Body of pancreas (tissue), 4 donors: ENCODE measurements at regions not wholly inside any gene's neighbourhood (a gene's known extent, or its start where the extent isn't known, plus 50 kb on each side); places are given as distances from the start of the nearest gene placed in this dataset.

Source experiments
- ATAC-seq: fragments of 150-250 bp; one replicate; pipeline ENCODE4 v1.9.1; 2016
- DNase-seq, 4 donors: peaks; one replicate each; pipeline ENCODE4 v3.0.0-alpha.2; 2019
- H3K27ac ChIP-seq, 4 donors: fragments of 200-600 bp; sonication (generic); 1 replicate in 3 of 4; 2 replicates in 1 of 4; pipeline versions ENCODE4 v1.5.1 to v1.6.1; 2016 to 2019; ENCODE audit warnings: mild to moderate bottlenecking in 1 of 4, mixed read lengths in 1 of 4, moderate library complexity in 1 of 4
- H3K27me3 ChIP-seq, 2 donors: fragments of 200-600 bp; sonication (generic); one replicate each; pipeline ENCODE4 v1.6.0; 2016; ENCODE audit warnings: mild to moderate bottlenecking in 1 of 2
- H3K36me3 ChIP-seq, 2 donors: fragments of 200-600 bp; sonication (generic); replicated peaks in 1 of 2; 2 replicates each; pipeline ENCODE4 v1.5.1; 2016; ENCODE audit warnings: low read depth in 2 of 2; ENCODE audit not compliant: insufficient read depth in 1 of 2
- H3K4me1 ChIP-seq: fragments of 200-600 bp; sonication (generic); one replicate; pipeline ENCODE4 v1.6.0; 2016
- H3K4me3 ChIP-seq, 2 donors: fragments of 200-600 bp; sonication (generic); 1 replicate in 1 of 2; 2 replicates in 1 of 2; pipeline ENCODE4 v1.5.1; 2016 to 2019
- H3K9me3 ChIP-seq, 3 donors: fragments of 200-600 bp; sonication (generic); 1 replicate in 2 of 3; 2 replicates in 1 of 3; pipeline ENCODE4 v1.5.1; 2016
- CTCF ChIP-seq, 7 experiments: fragments of 450-650 bp in 4 of 7; fragments of 200-600 bp in 3 of 7; sonication (generic) in 3 of 7; IDR thresholded peaks; one replicate each; pipeline ENCODE4 v1.5.1; 2016 to 2019; ENCODE audit warnings: antibody characterized with exemption in 7 of 7
- POLR2A ChIP-seq, 3 donors: fragments of 450-650 bp; IDR thresholded peaks; one replicate each; pipeline ENCODE4 v1.6.1; 2016; ENCODE audit warnings: antibody characterized with exemption in 3 of 3, mild to moderate bottlenecking in 2 of 3
- WGBS, 2 donors: methylation state at CpG; one replicate each; pipeline ENCODE4 v1.1.5; 2017; 5-methylcytosine and 5-hydroxymethylcytosine counted together
- intact Hi-C: fragments of 100-400 bp; cut with DNase I; formaldehyde crosslinking; loops from one replicate; pipeline ENCODE4 v1.15.1; 2023

GRCh38 chr17:77581480-77581879 lies 377.0 kb upstream of the TNRC6C start:
- 60 to 63% methylated on average over 2 of the region's 2 CpGs for WGBS, 2 donors
- ATAC-seq (no peak), DNase-seq (no peak)
- H3K9me3 ChIP-seq, result no peaks in the 10 kb centered on the region
- intact Hi-C loops, result no loop called here
- TF ChIP-seq POLR2A (IDR thresholded peaks at IDR 0.05) (no peak), CTCF (IDR thresholded peaks at IDR 0.05) (no peak)
- H3K27ac ChIP-seq, result no peak overlapping the region
- no peaks in the 10 kb centered on the region for H3K4me1 ChIP-seq
- H3K27me3 ChIP-seq, result no peaks in the 10 kb centered on the region
- no peak overlapping the region for H3K4me3 ChIP-seq
- H3K36me3 ChIP-seq, result no peaks in the 10 kb centered on the region

DNA sequence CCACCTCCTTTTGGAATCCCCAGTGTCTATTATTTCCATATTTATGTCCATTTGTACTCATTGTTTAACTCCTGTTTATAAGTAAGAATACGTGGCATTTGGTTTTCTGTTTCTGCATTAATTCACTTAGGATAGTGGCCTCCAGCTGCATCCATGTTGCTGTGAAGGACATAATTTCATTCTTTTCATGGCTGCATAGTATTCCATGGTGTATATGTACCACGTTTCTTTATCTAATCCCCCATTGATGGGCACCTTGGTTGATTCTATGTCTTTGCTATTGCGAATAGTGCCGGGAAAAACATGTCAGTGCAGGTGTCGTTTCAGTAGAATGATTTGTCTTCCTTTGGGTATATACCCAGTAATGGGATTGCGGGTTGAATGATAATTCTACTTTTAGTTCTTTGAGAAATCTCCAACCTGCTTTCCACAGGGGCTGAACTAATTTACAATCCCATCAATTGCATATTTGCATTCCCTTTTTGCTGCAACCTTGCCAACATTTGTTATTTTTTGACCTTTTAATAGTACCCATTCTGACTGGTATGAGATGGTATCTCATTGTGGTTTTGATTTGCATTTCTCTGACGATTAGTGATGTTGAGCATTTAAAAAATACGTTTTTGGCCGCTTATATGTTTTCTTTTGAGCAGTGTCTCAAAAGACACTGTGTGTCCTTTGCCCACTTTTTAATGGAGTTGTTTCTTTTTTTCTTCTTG lies 373.2 kb upstream of the TNRC6C start:
- 60 to 61% methylated on average over 9 of the region's 9 CpGs for WGBS, 2 donors
- H3K36me3 ChIP-seq, result no peaks in the 10 kb centered on the region
- intact Hi-C loops, result no loop called here
- H3K9me3 ChIP-seq, result no peaks in the 10 kb centered on the region
- DNase-seq (no peak), ATAC-seq (no peak)
- no peak for TF ChIP-seq POLR2A (IDR thresholded peaks at IDR 0.05)
- no peak for TF ChIP-seq CTCF (IDR thresholded peaks at IDR 0.05)
- H3K27ac ChIP-seq, result no peak overlapping the region
- H3K27me3 ChIP-seq, result no peaks in the 10 kb centered on the region
- H3K4me3 ChIP-seq, result no peak overlapping the region
- H3K4me1 ChIP-seq, result no peaks in the 10 kb centered on the region

- H3K4me3 ChIP-seq, result no peak overlapping the region
- H3K36me3 ChIP-seq, result no peaks in the 10 kb centered on the region
- WGBS, 2 donors, result 46 to 50% methylated on average over 16 of the region's 16 CpGs
- TF ChIP-seq POLR2A (IDR thresholded peaks at IDR 0.05) (no peak), CTCF (IDR thresholded peaks at IDR 0.05) (no peak)
- ATAC-seq (no peak), DNase-seq (no peak)
- intact Hi-C loops, result no loop called here
- H3K4me1 ChIP-seq, result no peaks in the 10 kb centered on the region
- no peaks in the 10 kb centered on the region for H3K27me3 ChIP-seq
- H3K27ac ChIP-seq, result no peak overlapping the region
- no peaks in the 10 kb centered on the region for H3K9me3 ChIP-seq
Observed at GRCh38 chr17:77590951-77591735, 367.4 kb upstream of the TNRC6C start.

- no peaks in the 10 kb centered on the region for H3K9me3 ChIP-seq
- H3K27ac ChIP-seq, result no peak overlapping the region
- intact Hi-C loops, result no loop called here
- H3K4me3 ChIP-seq, result no peak overlapping the region
- ATAC-seq (no peak), DNase-seq (no peak)
- TF ChIP-seq CTCF (IDR thresholded peaks at IDR 0.05) (no peak), POLR2A (IDR thresholded peaks at IDR 0.05) (no peak)
- no peaks in the 10 kb centered on the region for H3K4me1 ChIP-seq
- H3K36me3 ChIP-seq, result no peaks in the 10 kb centered on the region
- 44 to 47% methylated on average over 13 of the region's 13 CpGs for WGBS, 2 donors
- no peaks in the 10 kb centered on the region for H3K27me3 ChIP-seq
Observed at GRCh38 chr17:77592106-77592865, 366.2 kb upstream of the TNRC6C start.
